Heart left ventricle (tissue), 13 donors: ENCODE measurements at regions not wholly inside any gene's neighbourhood (a gene's known extent, or its start where the extent isn't known, plus 50 kb on each side); places are given as distances from the start of the nearest gene placed in this dataset.

ENCODE experiments used
- POLR2A ChIP-seq, 2 donors: fragments of 450-650 bp; IDR thresholded peaks; one replicate each; pipeline ENCODE4 v1.6.1; 2017; ENCODE audit warnings: antibody characterized with exemption in 2 of 2, mild to moderate bottlenecking in 2 of 2, moderate library complexity in 2 of 2
- TF ChIP-seq, protein P1 (sequence below), 12 donors: fragments of 200-600 bp; sonication (generic) in 4 of 12; IDR thresholded peaks; one replicate each; pipeline versions ENCODE4 v1.5.0 to v1.8.0; 2018 to 2022; ENCODE audit warnings: antibody characterized with exemption in 12 of 12, mild to moderate bottlenecking in 5 of 12
- donor health status: ischemic (EF 13 %, LVEDD 7.1; RV severe dilation, severe dysfunction).
- donor health status: DM: no; HTN: yes; CAD: no.
- donor health status: DM: no; HTN: no; CAD: no.
- donor health status: ischemic (EF 25% LVEDD 6.9; RV normal size, moderate dysfunction).
- donor health status: ischemic (EF 25% LVEDD 5.7; RV mildly dilated, moderate dysfunction).
- donor health status: ischemic (EF 35%, LVEDD 5.7; RV mildly dilated, moderate dysfunction).
- donor health status: nonischemic (EF 11% LVEDD 7.7; RV severe dilation, severe dysfunction).
- donor health status: DM: yes; HTN: yes; CAD: no.
- donor health status: PGD.
- donor health status: ischemic (EF 29% LVEDD 5.4; RV normal size, mild dysfunction).
- donor health status: nonischemic (EF 23%, LVEDD 6.1; RV moderate dilation, normal function).

DNA sequence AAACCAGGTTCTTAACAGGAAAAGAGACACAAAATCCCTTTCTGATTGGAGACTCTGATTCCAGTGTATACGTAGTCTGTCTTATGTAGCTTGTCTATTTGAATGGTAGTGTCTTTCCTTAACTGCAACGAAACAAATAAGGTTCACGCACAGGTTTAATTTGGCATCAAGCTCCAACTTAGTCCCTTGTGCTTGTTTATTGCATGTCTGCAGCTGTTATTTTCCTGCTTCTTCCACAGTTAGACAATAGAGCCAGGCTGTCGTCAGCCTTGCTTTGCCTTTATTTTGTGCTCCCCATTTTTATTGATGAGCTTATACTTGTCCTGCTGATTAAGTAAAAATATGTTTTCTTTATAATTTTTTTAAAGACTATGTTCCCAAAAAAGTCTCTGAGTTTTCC, 152.7 kb upstream of the CDIN1 start:
- TF ChIP-seq, protein P1, sequence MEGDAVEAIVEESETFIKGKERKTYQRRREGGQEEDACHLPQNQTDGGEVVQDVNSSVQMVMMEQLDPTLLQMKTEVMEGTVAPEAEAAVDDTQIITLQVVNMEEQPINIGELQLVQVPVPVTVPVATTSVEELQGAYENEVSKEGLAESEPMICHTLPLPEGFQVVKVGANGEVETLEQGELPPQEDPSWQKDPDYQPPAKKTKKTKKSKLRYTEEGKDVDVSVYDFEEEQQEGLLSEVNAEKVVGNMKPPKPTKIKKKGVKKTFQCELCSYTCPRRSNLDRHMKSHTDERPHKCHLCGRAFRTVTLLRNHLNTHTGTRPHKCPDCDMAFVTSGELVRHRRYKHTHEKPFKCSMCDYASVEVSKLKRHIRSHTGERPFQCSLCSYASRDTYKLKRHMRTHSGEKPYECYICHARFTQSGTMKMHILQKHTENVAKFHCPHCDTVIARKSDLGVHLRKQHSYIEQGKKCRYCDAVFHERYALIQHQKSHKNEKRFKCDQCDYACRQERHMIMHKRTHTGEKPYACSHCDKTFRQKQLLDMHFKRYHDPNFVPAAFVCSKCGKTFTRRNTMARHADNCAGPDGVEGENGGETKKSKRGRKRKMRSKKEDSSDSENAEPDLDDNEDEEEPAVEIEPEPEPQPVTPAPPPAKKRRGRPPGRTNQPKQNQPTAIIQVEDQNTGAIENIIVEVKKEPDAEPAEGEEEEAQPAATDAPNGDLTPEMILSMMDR (IDR thresholded peaks at IDR 0.05) = no peak
- no peak for TF ChIP-seq POLR2A (IDR thresholded peaks at IDR 0.05)
